Sciatic nerve (tissue), 2 donors: ENCODE measurements at regions not wholly inside any gene's neighbourhood (a gene's known extent, or its start where the extent isn't known, plus 50 kb on each side); places are given as distances from the start of the nearest gene placed in this dataset.

Experiments used
- ATAC-seq: fragments of 200-7000 bp; cut with Tn5 transposase; one replicate; pipeline ENCODE4 v1.9.1; 2020; ENCODE audit warnings: mild to moderate bottlenecking, moderate library complexity
- DNase-seq: peaks from one replicate; pipeline ENCODE4 v3.0.0-alpha.2; 2020; ENCODE audit warnings: low spot score
- intact Hi-C: fragments of 100-400 bp; cut with DNase I; formaldehyde crosslinking; loops from one replicate; pipeline ENCODE4 v1.14.2; 2022
- donor health status: DM: no; HTN: no; CAD: no.
- donor health status: DM: no; HTN: no; CAD: no.

DNA sequence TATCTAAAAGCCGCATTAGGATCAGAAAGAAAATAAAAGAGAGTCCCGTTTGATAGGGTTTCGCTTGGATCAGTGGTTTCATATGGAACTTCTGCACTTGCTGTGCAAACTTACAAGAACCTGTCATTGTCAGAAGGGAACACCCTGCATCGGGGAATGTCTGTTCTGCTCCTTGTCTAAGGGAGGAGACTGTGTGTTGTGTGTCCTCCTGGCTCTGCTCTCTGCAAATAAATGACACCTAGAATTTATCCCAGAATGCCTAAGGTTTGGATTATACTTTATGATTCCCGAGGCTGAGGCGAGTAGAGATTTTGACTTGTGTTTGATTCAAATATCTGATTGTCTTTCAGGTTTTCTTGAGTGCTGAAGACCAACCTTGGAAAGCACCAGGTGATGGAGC lies 785.1 kb downstream of the GALR1 start:
- DNase-seq: no peak
- intact Hi-C loops: no loop called here
- ATAC-seq: no peak

DNA sequence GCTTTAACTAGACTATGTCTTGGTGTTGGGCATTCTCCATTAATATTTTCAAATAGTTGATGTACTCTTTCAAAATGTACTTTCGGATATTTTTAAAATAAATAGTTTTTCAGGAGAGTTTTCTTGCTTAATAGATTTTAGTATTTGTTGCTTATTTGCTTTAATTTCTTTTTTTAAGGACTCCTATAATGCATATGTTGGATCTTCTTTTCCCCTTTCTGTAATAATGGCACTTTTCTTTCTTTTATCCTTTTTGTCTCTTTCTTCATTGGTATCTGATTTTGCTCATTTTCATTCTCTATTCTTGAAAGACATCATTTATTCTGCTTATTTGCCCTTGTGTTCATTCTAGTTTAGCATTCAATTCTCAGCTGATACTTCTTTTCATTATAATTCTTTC lies 791.6 kb downstream of the GALR1 start:
- intact Hi-C loops: no loop called here
- ATAC-seq (no peak), DNase-seq (no peak)

DNA sequence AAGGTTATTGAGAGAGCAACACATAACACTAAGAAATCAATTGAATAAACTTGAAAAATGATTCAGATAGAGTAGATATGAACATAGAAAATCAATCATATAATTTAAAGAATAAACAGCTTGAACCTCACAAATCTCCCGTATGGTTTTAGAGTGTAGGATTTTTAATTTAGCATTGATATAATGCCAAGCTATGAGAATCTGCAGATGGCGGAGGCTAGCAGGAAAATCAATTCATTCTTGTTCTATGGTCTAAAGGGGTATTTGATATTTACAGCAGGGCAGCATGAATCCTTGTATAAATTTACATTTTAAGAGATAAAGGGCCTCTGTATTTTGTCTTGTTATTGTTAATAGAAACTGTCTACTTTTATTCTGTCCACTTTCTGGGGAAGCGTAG lies 797.0 kb downstream of the GALR1 start:
- ATAC-seq (no peak), DNase-seq (no peak)
- intact Hi-C loops: no loop called here

DNA sequence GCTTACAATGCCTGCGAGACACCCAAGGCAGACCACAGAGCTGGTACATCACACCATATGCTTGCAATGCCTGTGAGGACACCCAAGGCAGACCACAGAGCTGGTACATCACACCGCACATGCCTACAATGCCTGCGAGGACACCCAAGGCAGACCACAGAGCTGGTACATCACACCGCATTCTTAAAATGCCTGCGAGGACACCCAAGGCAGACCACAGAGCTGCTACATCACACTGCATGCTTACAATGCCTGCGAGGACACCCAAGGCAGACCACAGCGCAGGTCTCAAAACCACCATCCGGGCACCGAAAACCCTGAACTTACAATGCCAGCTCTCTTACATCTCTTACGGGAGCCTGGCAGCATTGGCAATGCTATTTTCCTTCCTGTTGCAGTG lies 799.6 kb downstream of the GALR1 start:
- intact Hi-C loops: no loop called here
- no peak for ATAC-seq
- no peak for DNase-seq

DNA sequence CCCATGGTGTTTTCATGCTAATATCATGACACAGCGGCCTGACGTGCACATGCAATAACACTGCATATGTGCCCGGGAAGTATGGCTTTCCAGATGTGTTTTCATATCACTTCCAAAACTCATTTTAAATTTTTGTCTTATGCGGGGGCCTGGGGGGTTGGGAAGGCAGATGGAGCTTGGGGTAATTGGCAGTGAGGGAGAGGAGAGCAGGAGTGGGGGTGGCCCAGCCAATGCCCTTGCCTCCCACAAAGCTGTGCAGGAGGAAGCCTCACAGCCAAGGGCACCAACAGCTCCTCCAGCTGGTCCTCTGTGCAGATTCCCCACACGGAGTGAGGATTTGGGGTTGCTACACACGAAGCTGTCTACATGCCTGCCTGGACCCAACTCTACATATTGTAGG lies 805.2 kb downstream of the GALR1 start:
- DNase-seq (no peak), ATAC-seq (no peak)
- intact Hi-C loops: no loop called here

DNA sequence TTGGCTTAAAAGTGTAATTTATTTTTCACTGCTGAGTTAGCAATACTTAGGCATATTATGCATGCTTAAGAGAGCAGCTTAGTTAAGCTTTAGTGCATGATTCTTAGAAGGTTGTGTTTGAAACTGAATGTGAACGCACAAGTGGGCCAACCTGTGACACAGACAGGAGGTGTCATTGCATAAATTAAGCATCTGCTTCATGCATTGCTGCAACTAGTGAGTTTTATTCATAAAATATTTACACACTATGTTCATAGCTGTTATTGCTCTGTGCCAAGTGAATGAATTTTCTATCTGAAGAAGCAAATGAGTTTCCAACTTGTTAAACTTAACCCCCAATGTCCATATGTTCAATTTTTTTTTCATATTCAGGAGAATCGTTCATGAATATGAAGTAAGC lies 806.4 kb downstream of the GALR1 start:
- ATAC-seq (no peak), DNase-seq (no peak)
- intact Hi-C loops: no loop called here

DNA sequence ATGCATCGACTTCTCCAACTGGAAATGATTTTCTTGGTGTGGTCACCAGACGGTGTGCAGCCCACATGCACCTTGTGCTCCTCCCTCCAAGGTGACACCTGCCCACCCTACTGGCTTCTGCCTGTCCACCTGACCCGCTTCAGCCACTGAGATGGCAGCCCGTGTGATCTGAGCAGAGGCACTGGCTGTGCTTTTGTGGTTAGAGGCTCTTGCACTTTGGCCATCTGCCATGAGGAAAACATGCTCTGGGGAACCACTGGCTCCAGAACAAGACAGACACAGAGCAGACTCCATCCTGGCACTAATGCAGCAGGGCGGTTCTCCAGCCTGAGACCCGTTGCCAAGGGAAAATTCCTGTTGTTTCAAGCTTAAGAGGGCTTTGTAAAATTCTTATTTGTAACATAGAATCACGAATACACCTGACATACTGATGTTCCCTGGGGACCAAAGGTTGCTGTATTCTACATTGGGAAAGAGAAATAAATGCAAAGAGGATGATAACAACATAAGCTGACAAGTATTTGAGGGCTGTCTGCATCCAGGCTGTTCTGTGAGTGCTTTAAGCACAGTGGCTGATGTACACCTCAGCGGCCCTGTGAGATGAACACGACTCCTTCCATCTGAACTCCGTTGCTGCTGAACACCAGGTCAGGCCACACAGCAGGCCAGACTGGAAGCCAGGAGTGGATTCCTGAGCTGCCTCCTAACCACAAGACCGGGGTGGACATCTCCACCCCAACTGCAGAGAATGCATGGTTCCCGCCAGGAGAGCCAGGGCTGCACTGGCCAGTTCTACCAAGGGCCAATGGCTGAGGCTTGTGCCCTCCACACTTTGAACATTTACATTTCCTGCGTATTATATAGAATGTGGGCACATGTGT lies 820.4 kb downstream of the GALR1 start:
- peak; percentile 94 for ATAC-seq
- DNase-seq: no peak
- intact Hi-C loops: loop anchor here (10.0 kb wide), 1 partner anchor 915 kb away; no protein-coding TSS in a partner anchor

DNA sequence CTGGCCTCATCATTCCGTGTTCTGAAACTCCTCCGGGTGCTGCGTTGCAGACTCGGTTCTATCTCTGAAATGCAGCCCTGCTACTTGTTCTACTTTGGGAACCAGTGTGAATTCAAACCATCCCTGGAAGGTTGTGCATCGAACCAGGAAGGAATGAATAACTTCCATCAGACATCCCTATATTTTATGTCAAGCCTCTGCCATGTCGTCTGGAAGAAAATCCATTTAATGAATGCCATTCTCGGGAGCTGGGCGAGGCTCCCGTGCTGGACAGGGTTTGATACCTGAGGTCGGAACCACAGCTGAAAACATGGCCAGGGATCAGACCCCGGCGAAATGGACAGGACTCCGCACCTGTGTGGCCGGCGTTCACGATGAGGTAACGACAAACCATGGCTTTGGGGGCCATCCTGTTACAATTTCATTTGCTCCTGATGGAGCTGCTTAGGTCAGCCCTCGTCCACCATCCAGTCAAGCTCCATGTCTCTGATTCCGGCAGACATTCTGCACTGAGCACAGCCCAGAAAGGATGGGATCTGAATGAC lies 821.6 kb downstream of the GALR1 start:
- no peak for DNase-seq
- no peak for ATAC-seq
- intact Hi-C loops: loop anchor here (10.0 kb wide), 1 partner anchor 914 kb away; no protein-coding TSS in a partner anchor

DNA sequence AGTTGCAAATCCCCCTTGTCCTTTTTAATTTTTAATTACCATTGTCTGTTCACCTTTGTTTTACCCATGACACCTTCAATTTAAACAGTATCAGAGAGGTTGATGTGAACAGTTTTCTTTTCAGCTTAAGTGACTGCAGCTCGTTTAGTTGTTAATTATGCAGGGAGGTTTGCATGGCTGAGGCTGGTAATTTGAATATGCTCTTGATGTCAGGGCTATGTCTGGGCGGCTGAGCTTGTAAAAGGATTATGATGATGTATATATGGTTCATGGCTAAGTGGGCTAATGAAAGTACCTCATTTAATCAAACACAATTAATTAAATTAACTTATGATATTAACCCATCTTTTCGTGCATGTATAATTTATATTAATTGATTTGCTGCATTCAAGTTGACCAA lies 822.1 kb downstream of the GALR1 start:
- DNase-seq: no peak
- intact Hi-C loops: loop anchor here (10.0 kb wide), 1 partner anchor 913 kb away; no protein-coding TSS in a partner anchor
- ATAC-seq: no peak

DNA sequence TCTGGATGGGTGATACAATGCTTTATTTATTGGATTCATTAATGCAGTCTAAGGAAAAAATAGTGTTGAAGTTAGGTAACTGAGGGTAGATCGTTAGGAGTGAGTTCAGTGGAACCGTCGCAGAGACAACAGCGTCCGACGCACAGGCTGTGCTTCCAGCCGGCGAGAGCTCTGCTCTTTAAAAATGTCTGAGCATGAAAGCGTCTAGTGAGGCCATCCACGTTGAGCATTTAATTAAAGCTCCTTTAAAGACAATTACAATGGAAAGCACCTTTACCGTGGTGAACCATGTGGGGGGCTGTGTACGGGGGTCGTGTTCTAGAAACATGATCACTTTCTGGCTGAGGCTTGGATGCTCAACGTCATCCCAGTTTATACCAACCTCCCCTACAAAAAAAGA lies 822.7 kb downstream of the GALR1 start:
- intact Hi-C loops: loop anchor here (10.0 kb wide), 1 partner anchor 912 kb away; no protein-coding TSS in a partner anchor
- DNase-seq: no peak
- no peak for ATAC-seq

DNA sequence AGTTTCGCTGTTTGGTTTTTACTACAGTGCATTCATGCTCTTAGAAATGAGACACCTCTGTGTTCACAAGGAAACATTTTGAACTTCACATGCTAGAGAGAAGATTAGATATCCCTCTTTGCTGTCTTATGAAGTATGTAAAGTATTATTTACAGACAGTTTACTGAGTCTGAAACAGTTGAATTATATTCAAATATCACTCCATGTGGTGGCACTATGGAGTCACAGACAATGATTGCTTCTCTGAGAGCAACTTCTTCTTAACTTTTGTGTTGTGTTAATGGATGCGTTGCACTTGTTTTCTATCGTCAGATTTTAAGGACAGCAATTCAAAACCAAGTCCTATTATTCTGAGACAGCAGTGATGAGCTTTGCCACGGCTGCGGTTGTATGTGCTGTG lies 823.6 kb downstream of the GALR1 start:
- ATAC-seq (no peak), DNase-seq (no peak)
- intact Hi-C loops: loop anchor here (10.0 kb wide), 1 partner anchor 912 kb away; no protein-coding TSS in a partner anchor

DNA sequence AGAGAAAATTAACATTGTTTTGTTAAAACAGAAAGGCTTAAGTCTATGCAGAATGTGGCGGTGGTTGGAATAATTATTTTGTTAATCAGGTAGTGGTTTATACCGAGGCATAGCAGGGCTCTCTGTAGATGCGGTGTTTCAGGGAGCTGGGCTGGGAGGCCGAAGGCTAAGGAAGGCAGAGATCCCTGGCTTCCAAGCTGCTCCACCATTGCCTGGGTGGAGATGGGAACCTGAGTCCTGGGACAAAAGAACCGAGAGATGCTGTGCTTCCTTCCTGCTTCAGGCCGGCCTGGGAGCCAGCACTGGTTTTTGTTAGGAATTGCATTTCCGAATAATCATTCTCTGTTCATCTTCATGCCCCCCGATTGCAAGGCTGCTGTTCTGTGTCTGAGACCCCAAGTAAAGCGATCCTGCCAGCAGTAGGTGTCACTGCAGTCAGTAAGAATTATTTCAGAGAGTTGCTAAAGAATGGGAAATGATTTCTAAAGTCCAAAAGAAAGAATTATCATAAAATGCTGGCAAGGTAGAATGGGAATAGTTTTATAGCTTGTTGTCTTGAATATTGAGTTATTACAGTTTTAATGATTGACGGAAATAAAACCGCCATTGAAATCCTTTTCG lies 824.9 kb downstream of the GALR1 start:
- intact Hi-C loops: loop anchor here (10.0 kb wide), 1 partner anchor 910 kb away; no protein-coding TSS in a partner anchor
- no peak for DNase-seq

DNA sequence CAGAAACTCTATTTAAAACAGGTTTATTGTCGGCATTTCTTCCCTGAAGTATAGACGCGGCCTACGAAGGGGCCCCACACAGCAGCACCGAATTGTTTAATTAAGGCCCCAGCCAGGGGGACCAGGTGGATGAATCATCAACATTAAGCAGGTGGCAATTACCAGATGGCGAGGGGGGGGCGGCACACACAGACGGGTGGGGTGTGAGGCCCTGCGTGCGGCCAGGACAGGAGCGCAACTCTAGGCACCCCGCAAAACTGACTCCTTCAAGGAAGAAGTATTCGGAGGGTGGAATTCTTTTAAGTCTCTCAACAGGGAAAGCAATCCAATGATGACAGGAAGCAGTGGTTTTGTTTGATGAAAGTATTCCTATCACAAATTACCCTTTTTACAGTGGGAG lies 830.4 kb downstream of the GALR1 start:
- DNase-seq (no peak), ATAC-seq (no peak)
- intact Hi-C loops: no loop called here

More for the DNA sequence above, 824.9 kb downstream of the GALR1 start:
- no peak for ATAC-seq

DNA sequence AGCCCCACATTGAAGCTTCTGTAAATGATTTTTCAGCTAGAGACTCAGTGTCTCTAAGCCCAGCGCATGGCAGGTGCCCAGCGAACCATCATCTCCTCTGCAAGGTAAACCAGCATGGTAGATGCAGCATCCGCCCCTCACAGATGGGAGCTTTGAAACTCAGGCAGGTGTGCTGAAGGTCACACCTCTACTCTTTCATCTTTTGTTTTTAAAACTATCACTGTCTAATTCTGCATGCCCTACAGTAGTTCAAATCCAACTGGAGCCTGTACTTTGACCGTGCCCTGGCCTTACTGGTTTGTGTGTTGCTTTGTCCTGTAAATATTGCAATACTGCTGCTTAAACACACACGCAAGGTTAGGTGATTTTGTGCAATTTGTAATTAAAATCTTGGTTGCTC lies 831.1 kb downstream of the GALR1 start:
- intact Hi-C loops: no loop called here
- DNase-seq (no peak), ATAC-seq (no peak)

DNA sequence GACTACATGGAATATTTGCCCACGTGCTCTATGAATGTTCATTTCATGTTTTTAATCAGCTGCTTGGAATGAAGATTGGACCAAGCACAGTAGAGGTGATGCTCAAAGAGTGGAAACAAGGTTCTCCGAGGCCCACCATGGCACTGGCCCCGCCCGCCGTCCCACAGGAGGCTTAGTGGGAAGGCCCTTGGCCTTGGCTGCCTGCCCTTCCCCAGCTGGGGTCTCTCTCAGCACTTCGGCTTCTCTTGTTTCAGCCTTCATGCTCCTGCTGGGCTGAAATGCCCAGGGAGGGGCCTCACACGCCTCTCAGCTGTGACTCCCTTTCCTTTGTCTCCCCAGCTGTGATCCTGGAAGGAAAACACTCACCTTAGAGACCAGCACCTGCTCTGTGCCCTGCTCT lies 833.2 kb downstream of the GALR1 start:
- intact Hi-C loops: no loop called here
- DNase-seq (no peak), ATAC-seq (no peak)

DNA sequence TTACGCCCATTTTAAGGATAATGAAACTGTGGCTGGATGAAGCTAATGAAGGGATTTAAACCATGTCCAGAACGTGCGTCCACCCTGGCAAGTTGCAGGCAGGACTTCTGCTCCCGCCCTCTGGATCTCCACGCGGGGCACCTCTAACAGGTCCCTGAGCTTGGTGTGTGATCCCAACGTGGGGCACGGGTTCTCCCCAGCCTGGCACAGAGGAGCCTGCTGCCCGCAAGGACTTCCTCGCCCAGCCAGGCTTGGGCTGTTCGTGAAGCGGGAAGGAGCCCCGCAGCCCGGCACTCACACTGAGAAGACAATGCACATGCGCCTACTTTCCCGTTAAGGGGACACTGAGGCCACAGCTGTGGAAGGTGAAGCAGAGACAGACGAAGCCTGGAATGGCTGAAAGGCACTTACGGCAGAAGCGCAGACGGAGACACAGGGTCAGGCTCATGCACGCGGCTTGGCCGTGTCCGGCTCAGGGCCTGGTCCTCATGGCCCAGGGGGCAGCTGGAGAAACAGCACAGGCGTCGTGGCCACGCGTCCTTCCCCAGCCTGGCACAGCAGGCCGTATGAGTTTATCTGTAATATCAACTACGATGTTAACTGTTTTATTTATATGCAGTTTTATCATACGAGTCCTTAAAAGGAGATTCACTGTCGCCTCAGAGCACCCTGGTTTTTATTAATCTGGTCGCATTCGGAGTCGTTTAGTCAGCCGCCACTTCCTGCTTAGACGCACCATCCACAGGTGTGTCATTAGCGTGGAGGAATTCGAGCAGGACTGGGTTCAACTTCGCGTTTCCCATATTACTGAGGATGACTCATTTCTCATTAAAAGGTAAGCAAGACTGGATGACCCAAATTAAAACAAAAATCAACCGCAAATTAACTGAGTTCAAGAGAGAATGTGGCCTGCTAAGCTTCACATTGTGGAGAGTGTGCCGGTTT lies 835.9 kb downstream of the GALR1 start:
- ATAC-seq: no peak
- intact Hi-C loops: no loop called here
- DNase-seq: no peak

DNA sequence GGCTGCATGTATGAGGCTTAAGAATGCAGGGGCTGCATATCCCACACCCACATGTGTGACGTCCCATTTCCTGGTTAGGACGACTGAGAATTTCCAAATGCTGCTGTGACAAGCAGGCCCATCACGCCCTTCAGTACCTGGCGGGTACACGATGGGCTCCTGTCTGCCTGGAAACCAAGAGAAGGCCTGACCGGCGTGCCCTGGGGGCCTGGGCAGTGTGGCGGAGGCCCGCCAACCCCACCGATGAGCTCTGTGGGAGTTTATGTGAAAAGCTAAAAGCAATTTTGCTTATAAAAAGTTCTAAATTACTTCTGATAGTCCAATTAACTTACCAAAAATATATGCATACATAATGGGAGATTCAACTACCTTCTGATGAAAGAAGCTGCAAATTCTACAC lies 837.3 kb downstream of the GALR1 start:
- intact Hi-C loops: no loop called here
- DNase-seq: no peak
- ATAC-seq: no peak

DNA sequence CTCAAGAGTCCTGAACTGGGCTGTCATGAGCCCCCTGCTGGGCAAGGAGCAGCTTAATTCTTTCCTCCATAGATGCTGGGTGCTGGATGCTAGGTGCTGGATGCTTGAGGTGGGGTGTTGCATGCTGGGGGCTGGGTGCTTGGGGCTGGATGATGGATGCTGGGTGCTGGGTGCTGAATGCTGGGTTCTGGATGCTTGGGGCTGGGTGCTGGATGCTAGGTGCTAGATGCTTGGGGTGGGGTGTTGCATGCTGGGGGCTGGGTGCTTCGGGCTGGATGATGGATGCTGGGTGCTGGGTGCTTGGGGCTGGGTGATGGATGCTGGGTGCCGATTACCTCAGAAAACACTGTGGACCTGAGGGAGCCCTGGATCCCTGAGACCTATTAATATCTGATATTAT lies 837.7 kb downstream of the GALR1 start:
- no peak for DNase-seq
- no peak for ATAC-seq
- intact Hi-C loops: no loop called here

DNA sequence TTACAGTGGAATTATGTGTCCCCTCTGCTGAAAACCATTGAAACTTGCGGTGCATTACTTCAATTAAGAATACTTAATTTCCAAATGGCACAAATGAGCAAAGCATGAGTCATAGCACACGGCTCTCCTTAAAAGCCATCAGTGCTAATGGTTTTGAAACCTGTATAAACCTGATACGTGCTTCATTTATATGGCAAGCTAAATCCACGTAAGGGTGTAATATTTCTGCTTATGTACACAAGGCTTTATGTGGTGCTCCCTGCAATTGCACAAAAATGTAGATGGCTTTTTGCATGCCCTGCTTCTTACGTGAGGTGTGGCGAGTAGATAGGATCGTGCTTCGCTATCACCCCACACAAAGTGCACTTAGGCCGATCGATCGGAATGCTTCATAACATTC lies 840.9 kb downstream of the GALR1 start:
- no peak for ATAC-seq
- intact Hi-C loops: no loop called here
- no peak for DNase-seq
